ENCODE measurements at regions not wholly inside any gene's neighbourhood (a gene's known extent, or its start where the extent isn't known, plus 50 kb on each side); places are given as distances from the start of the nearest gene placed in this dataset.

DNA sequence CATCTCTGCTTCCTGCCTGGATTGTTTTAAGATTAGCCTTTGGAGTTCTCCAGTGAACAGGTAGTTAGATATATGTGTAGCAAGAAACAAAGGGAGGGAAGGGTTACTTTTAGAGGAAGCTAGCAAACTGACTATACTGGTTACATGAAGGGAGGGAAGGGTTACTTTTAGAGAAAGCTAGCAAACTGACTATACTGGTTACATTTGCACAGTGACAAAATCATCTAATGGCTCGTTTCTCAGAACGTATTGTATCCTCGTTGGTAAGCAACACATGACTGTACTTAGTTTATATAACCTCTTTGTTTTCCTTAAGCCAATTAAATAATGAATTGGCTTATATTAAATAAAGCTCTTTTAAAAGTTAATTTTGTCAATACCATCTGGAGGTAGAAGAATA is 540.9 kb downstream of the EPM2A start:
- ATAC-seq (no peak), DNase-seq (ENCODE audit: low spot score) (no peak), FAIRE-seq (no peak)
- H3K4me1 ChIP-seq (ENCODE audit: insufficient read depth, low read length) = no peaks in the 10 kb centered on the region
- CTCF ChIA-PET (ENCODE audit: low intra/inter-chr PET ratio, low total read pairs) = no interaction called here
- no TSS peak for BruUV-seq (replicated peaks)
- no peak overlapping the region for H3K4me2 ChIP-seq (ENCODE audit: low read depth, low read length)
- H4K20me1 ChIP-seq (ENCODE audit: insufficient read depth, low read length) = no peaks in the 10 kb centered on the region
- POLR2A ChIA-PET = no interaction called here
- no peak for TF ChIP-seq JUN (CRISPR knock-in tag; IDR thresholded peaks at IDR 0.05)
- no peak for TF ChIP-seq MAFG (CRISPR knock-in tag; IDR thresholded peaks at IDR 0.05)
- TF ChIP-seq, protein P1, sequence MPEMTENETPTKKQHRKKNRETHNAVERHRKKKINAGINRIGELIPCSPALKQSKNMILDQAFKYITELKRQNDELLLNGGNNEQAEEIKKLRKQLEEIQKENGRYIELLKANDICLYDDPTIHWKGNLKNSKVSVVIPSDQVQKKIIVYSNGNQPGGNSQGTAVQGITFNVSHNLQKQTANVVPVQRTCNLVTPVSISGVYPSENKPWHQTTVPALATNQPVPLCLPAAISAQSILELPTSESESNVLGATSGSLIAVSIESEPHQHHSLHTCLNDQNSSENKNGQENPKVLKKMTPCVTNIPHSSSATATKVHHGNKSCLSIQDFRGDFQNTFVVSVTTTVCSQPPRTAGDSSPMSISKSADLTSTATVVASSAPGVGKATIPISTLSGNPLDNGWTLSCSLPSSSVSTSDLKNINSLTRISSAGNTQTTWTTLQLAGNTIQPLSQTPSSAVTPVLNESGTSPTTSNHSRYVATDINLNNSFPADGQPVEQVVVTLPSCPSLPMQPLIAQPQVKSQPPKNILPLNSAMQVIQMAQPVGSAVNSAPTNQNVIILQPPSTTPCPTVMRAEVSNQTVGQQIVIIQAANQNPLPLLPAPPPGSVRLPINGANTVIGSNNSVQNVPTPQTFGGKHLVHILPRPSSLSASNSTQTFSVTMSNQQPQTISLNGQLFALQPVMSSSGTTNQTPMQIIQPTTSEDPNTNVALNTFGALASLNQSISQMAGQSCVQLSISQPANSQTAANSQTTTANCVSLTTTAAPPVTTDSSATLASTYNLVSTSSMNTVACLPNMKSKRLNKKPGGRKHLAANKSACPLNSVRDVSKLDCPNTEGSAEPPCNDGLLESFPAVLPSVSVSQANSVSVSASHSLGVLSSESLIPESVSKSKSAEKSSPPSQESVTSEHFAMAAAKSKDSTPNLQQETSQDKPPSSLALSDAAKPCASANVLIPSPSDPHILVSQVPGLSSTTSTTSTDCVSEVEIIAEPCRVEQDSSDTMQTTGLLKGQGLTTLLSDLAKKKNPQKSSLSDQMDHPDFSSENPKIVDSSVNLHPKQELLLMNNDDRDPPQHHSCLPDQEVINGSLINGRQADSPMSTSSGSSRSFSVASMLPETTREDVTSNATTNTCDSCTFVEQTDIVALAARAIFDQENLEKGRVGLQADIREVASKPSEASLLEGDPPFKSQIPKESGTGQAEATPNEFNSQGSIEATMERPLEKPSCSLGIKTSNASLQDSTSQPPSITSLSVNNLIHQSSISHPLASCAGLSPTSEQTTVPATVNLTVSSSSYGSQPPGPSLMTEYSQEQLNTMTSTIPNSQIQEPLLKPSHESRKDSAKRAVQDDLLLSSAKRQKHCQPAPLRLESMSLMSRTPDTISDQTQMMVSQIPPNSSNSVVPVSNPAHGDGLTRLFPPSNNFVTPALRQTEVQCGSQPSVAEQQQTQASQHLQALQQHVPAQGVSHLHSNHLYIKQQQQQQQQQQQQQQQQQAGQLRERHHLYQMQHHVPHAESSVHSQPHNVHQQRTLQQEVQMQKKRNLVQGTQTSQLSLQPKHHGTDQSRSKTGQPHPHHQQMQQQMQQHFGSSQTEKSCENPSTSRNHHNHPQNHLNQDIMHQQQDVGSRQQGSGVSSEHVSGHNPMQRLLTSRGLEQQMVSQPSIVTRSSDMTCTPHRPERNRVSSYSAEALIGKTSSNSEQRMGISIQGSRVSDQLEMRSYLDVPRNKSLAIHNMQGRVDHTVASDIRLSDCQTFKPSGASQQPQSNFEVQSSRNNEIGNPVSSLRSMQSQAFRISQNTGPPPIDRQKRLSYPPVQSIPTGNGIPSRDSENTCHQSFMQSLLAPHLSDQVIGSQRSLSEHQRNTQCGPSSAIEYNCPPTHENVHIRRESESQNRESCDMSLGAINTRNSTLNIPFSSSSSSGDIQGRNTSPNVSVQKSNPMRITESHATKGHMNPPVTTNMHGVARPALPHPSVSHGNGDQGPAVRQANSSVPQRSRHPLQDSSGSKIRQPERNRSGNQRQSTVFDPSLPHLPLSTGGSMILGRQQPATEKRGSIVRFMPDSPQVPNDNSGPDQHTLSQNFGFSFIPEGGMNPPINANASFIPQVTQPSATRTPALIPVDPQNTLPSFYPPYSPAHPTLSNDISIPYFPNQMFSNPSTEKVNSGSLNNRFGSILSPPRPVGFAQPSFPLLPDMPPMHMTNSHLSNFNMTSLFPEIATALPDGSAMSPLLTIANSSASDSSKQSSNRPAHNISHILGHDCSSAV (CRISPR knock-in tag; IDR thresholded peaks at IDR 0.05; ENCODE audit: borderline replicate concordance) = no peak
- TF ChIP-seq RCOR2 (CRISPR knock-in tag; IDR thresholded peaks at IDR 0.05) = no peak
- no peak for TF ChIP-seq FOSL1 (CRISPR knock-in tag; IDR thresholded peaks at IDR 0.05; ENCODE audit: borderline replicate concordance)
- TF ChIP-seq ZNF382 (CRISPR knock-in tag; IDR thresholded peaks at IDR 0.05; ENCODE audit: borderline replicate concordance) = no peak
- no peak for TF ChIP-seq ASH2L (IDR thresholded peaks at IDR 0.05; ENCODE audit: insufficient read length, low read depth, low read length)
- TF ChIP-seq ZNF703 (CRISPR knock-in tag; IDR thresholded peaks at IDR 0.05; ENCODE audit: borderline replicate concordance) = no peak
- no peak for TF ChIP-seq TEAD3 (CRISPR knock-in tag; optimal IDR thresholded peaks at IDR 0.05; ENCODE audit: borderline replicate concordance)
- no peak for TF ChIP-seq DR1 (CRISPR knock-in tag; IDR thresholded peaks at IDR 0.05)
- no peak for TF ChIP-seq EED (CRISPR knock-in tag; IDR thresholded peaks at IDR 0.05)
- TF ChIP-seq MTA3 (CRISPR knock-in tag; IDR thresholded peaks at IDR 0.05) = no peak
- no peak for TF ChIP-seq JUNB (CRISPR knock-in tag; IDR thresholded peaks at IDR 0.05; ENCODE audit: borderline replicate concordance)
- TF ChIP-seq ZNF446 (CRISPR knock-in tag; IDR thresholded peaks at IDR 0.05) = no peak
- no peak for TF ChIP-seq ZNF136 (CRISPR knock-in tag; IDR thresholded peaks at IDR 0.05; ENCODE audit: low read depth)
- TF ChIP-seq ZNF709 (CRISPR knock-in tag; IDR thresholded peaks at IDR 0.05) = no peak
- no peak overlapping the region for H3K9ac ChIP-seq (ENCODE audit: insufficient read depth, low read depth, low read length)
- 46% methylated on average over 3 of the region's 3 CpGs for WGBS (ENCODE audit: low lambda C conversion rate)
- H3K4me3 ChIP-seq (replicated peaks in 1 of 3; ENCODE audit: insufficient read depth in 1 of 3, low read depth in 2 of 3, low read length in 3 of 3) = no peak overlapping the region
- in situ Hi-C loops (cut with HindIII; ENCODE audit: extremely low pct_ligation_motif_present, low pct_unique_long_range_greater_than_20kb) (no loop called here), intact Hi-C loops (cut with micrococcal nuclease; ENCODE audit: unreplicated experiment) (no loop called here)
- no peaks in the 10 kb centered on the region for H3K27me3 ChIP-seq (ENCODE audit: control insufficient read depth in 1 of 2, insufficient read depth in 2 of 2, low read length in 2 of 2)
- no peak overlapping the region for H2AFZ ChIP-seq (ENCODE audit: low read length)
- no peaks in the 10 kb centered on the region for H3K79me2 ChIP-seq (ENCODE audit: insufficient read depth, low read length)
- H3K27ac ChIP-seq (ENCODE audit: extremely low read length, insufficient read depth, low read length) = no peak overlapping the region
- no peaks in the 10 kb centered on the region for H3K36me3 ChIP-seq (replicated peaks in 1 of 2; ENCODE audit: control insufficient read depth in 1 of 2, insufficient read depth in 2 of 2, low read length in 2 of 2)
- no peaks in the 10 kb centered on the region for H3K9me3 ChIP-seq (ENCODE audit: low read length)

Measured in HepG2 (cell line).